ENCODE measurements at regions not wholly inside any gene's neighbourhood (a gene's known extent, or its start where the extent isn't known, plus 50 kb on each side); places are given as distances from the start of the nearest gene placed in this dataset.

GRCh38 chr4:129966175-129966574 lies 870.2 kb downstream of the C4orf33 start:
- no peak overlapping the region for H2AFZ ChIP-seq (ENCODE audit: low read length)
- H3K9me3 ChIP-seq (ENCODE audit: low read depth, low read length) = no peaks in the 10 kb centered on the region
- H3K4me1 ChIP-seq (ENCODE audit: insufficient read depth, low read length) = no peaks in the 10 kb centered on the region
- no peak overlapping the region for H3K27ac ChIP-seq (ENCODE audit: low read depth, low read length)
- no peaks in the 10 kb centered on the region for H3K36me3 ChIP-seq (ENCODE audit: insufficient read depth, low read length)
- H3K27me3 ChIP-seq (ENCODE audit: insufficient read depth, low read length) = no peaks in the 10 kb centered on the region
- H3K79me2 ChIP-seq (ENCODE audit: insufficient read depth, low read length) = no peaks in the 10 kb centered on the region
- no peak overlapping the region for H3K4me2 ChIP-seq (ENCODE audit: insufficient read depth, low read length)
- TF ChIP-seq CTCF (IDR thresholded peaks at IDR 0.05; ENCODE audit: extremely low read depth, low read depth, low read length) = no peak
- H4K20me1 ChIP-seq (ENCODE audit: insufficient read depth, low read length) = no peaks in the 10 kb centered on the region
- H3K4me3 ChIP-seq (ENCODE audit: insufficient read depth, low read length) = no peak overlapping the region
- no peak for DNase-seq (ENCODE audit: insufficient read length, low spot score, missing footprints)

- H4K20me1 ChIP-seq (ENCODE audit: insufficient read depth, low read length) = no peaks in the 10 kb centered on the region
- H2AFZ ChIP-seq (ENCODE audit: low read length) = no peak overlapping the region
- no peaks in the 10 kb centered on the region for H3K27me3 ChIP-seq (ENCODE audit: insufficient read depth, low read length)
- H3K4me1 ChIP-seq (ENCODE audit: insufficient read depth, low read length) = no peaks in the 10 kb centered on the region
- no peaks in the 10 kb centered on the region for H3K79me2 ChIP-seq (ENCODE audit: insufficient read depth, low read length)
- no peak for DNase-seq (ENCODE audit: insufficient read length, low spot score, missing footprints)
- H3K27ac ChIP-seq (ENCODE audit: low read depth, low read length) = no peak overlapping the region
- no peaks in the 10 kb centered on the region for H3K9me3 ChIP-seq (ENCODE audit: low read depth, low read length)
- H3K4me3 ChIP-seq (ENCODE audit: insufficient read depth, low read length) = no peak overlapping the region
- no peaks in the 10 kb centered on the region for H3K36me3 ChIP-seq (ENCODE audit: insufficient read depth, low read length)
- no peak overlapping the region for H3K4me2 ChIP-seq (ENCODE audit: insufficient read depth, low read length)
- TF ChIP-seq CTCF (IDR thresholded peaks at IDR 0.05; ENCODE audit: extremely low read depth, low read depth, low read length) = no peak
Observed at GRCh38 chr4:129968366-129968765, 872.4 kb downstream of the C4orf33 start.

- no peak for DNase-seq (ENCODE audit: insufficient read length, low spot score, missing footprints)
- Histone ChIP-seq H3K9me3 (ENCODE audit: low read depth, low read length) (no peaks in the 10 kb centered on the region), H3K79me2 (ENCODE audit: insufficient read depth, low read length) (no peaks in the 10 kb centered on the region), H3K4me2 (ENCODE audit: insufficient read depth, low read length) (no peak overlapping the region), H3K27me3 (ENCODE audit: insufficient read depth, low read length) (no peaks in the 10 kb centered on the region), H4K20me1 (ENCODE audit: insufficient read depth, low read length) (no peaks in the 10 kb centered on the region), H3K27ac (ENCODE audit: low read depth, low read length) (no peak overlapping the region), H2AFZ (ENCODE audit: low read length) (no peak overlapping the region), H3K4me3 (ENCODE audit: insufficient read depth, low read length) (no peak overlapping the region), H3K36me3 (ENCODE audit: insufficient read depth, low read length) (no peaks in the 10 kb centered on the region), H3K4me1 (ENCODE audit: insufficient read depth, low read length) (no peaks in the 10 kb centered on the region)
- no peak for TF ChIP-seq CTCF (IDR thresholded peaks at IDR 0.05; ENCODE audit: extremely low read depth, low read depth, low read length)
Observed at GRCh38 chr4:129968778-129969177, 872.8 kb downstream of the C4orf33 start.

GRCh38 chr4:129970801-129971200 lies 874.8 kb downstream of the C4orf33 start:
- no peak for DNase-seq (ENCODE audit: insufficient read length, low spot score, missing footprints)
- Histone ChIP-seq H3K27ac (ENCODE audit: low read depth, low read length) (no peak overlapping the region), H4K20me1 (ENCODE audit: insufficient read depth, low read length) (no peaks in the 10 kb centered on the region), H2AFZ (ENCODE audit: low read length) (no peak overlapping the region), H3K9me3 (ENCODE audit: low read depth, low read length) (no peaks in the 10 kb centered on the region), H3K4me3 (ENCODE audit: insufficient read depth, low read length) (no peak overlapping the region), H3K79me2 (ENCODE audit: insufficient read depth, low read length) (no peaks in the 10 kb centered on the region), H3K36me3 (ENCODE audit: insufficient read depth, low read length) (no peaks in the 10 kb centered on the region), H3K4me2 (ENCODE audit: insufficient read depth, low read length) (no peak overlapping the region), H3K27me3 (ENCODE audit: insufficient read depth, low read length) (no peaks in the 10 kb centered on the region), H3K4me1 (ENCODE audit: insufficient read depth, low read length) (no peaks in the 10 kb centered on the region)
- TF ChIP-seq CTCF (IDR thresholded peaks at IDR 0.05; ENCODE audit: extremely low read depth, low read depth, low read length) = no peak
